COLO668 (cell line): ENCODE measurements at regions not wholly inside any gene's neighbourhood (a gene's known extent, or its start where the extent isn't known, plus 50 kb on each side); places are given as distances from the start of the nearest gene placed in this dataset.
A peak's percentile ranks its signal among the peaks of the same experiment; 100 is the strongest.

ENCODE experiments used
- DNase-seq: peaks from one replicate; lab custom pipeline; 2025; ENCODE audit not compliant: unreplicated experiment; lab: John Stamatoyannopoulos, UW

DNA sequence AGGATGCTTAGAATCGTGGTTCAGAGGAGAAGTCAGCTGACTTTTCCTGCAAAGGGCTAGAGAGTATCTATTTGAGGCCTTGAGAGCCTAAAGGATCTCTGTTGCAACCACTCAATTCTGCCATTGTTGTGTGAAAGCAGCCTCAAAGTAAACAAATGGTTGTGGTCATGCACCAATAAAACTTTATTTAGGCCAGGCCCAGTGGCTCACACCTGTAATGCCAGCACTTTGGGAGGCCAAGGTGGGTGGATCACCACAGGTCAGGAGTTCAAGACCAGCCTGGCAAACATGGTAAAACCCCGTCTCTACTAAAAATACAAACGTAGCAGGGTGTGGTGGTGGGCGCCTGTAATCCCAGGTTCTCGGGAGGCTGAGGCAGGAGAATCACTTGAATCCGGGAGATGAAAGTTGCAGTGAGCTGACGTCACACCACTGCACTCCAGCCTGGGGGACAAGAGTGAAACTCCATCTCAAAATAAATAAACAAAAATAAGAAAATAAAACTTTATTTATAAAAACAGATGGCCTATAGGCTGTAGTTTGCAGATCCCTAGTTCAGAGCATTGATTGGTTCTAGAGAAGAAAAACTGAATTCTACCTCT, 135.9 kb upstream of the KLF4 start:
- DNase-seq = no peak

- DNase-seq = no peak
Measured at GRCh38 chr9:107624234-107624948, 134.8 kb upstream of the KLF4 start.

DNA sequence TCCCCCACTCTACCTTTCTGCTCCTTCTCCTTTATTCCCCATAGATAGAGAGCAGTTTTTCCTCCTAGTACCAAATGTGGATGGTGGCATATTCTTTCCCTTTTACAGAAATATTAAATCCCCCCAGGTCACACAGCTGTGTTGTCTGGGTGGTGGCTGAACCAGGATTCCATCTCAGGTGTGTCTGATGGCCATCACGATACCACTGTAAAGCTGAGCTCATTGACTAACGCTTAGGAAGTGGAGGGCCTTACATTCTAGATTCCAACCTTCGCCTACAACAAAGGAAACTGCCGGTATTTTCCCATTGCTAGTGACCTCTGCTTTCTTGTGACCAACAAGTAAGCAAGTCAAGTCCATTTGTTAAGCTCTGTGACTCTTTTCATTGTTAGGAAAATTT, 131.9 kb upstream of the KLF4 start:
- no peak for DNase-seq

- no peak for DNase-seq
Measured at GRCh38 chr9:107620801-107621200, 131.2 kb upstream of the KLF4 start.

DNA sequence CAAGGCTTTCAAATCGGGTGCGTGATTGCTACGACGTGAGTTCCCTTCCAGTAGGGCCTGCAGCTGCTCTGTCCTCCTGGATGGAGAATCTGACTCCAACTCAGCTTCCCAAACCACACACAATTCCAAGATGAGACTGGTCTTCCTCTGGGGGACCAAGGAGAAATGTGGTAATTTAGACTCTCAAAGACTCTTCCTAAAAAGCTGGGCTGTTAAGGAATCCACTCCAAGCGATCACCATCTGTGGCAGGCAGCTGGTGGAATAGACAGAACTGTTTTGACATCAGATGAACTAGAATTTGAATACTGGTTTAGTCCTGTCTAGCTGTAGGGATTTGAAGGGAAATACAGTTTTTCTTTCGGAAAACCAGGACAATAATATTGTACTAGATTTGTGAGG, 130.7 kb upstream of the KLF4 start:
- no peak for DNase-seq

GRCh38 chr9:107615321-107615720, 125.8 kb upstream of the KLF4 start:
- DNase-seq = no peak

GRCh38 chr9:107614765-107615164, 125.2 kb upstream of the KLF4 start:
- no peak for DNase-seq

- DNase-seq = peak; percentile 55
Measured at GRCh38 chr9:107613321-107613720, 123.8 kb upstream of the KLF4 start.

- DNase-seq = no peak
Measured at GRCh38 chr9:107612136-107612535, 122.6 kb upstream of the KLF4 start.

DNA sequence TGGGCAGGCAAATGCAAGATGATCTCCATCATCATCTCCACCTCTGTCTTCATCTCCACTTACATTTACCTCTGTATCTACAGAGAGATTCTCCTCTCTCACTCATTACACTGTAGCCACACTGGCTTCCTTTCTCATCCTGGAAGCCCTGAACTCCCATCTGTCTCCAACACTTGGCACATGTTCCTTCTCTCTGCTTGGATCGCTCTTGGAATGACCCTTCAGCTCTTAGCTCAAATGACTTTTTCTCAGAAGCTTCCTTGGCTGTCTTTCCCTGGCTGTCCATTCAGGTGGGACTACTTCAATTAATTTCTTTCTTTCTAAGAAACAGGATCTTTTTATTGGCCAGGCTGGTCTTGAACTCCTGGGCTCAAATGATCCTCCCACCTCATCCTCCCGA, 120.0 kb upstream of the KLF4 start:
- DNase-seq = no peak

- no peak for DNase-seq
Measured at GRCh38 chr9:107606149-107606790, 116.7 kb upstream of the KLF4 start.

DNA sequence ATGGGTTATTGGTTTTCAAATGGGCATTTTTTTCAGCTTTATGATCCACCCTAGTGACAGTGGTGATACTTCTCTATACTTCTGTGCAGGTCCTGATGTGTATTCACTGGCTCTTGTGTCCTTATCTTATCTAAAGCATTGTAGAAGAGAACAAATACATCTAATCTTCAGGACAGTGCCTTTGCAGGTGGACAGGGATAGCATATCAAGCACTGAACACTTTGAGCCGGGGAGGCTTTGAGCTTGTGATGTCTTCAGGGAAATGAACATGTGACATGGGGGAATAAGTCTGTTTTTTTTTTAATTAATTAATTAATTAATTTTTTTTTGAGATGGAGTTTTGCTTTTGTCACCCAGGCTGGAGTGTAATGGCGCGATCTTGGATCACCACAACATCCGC, 115.5 kb upstream of the KLF4 start:
- no peak for DNase-seq

DNA sequence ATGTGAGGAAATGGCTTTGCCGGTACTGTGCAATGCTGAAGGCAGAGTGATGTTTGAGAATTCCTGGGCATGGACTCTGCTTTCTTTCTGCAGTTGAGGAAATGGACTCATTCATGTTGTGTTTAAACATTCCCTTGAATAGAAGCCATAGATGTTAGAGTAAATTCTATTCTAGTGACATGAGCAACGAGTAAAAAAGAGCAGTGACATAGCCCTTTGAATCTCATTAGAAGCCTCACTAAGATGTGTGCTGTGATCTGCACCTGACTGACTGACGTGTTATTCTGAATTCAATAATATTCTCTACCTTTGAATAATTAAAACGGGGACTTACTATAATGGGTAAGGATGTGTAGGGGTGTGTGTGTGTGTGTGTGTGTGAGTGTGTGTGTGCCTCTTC, 113.7 kb upstream of the KLF4 start:
- no peak for DNase-seq

DNA sequence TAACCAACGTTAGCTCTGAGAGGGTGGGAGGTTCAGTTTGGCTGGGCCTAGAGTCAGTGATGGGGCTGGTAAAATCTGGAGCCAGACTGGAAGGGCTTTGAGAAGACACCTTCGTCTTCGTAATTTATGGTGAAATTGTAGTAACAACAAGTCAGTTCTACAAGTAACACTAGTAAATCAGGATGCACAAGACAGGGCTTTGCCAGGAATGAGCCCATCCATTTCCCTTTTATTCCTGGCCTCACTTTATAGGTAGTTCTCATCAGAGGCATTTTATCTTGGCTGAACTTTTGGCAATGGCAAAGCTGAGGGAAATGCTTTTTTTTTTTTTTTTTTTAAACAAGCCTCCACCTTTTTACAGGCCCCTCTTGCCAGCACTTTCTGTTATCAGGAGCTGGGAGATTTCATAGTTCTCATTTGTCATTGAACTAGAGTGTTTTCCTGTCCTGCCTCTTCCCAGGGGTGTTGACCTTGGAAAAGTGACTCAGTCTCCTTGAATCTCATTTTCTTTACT, 110.5 kb upstream of the KLF4 start:
- DNase-seq = no peak

DNA sequence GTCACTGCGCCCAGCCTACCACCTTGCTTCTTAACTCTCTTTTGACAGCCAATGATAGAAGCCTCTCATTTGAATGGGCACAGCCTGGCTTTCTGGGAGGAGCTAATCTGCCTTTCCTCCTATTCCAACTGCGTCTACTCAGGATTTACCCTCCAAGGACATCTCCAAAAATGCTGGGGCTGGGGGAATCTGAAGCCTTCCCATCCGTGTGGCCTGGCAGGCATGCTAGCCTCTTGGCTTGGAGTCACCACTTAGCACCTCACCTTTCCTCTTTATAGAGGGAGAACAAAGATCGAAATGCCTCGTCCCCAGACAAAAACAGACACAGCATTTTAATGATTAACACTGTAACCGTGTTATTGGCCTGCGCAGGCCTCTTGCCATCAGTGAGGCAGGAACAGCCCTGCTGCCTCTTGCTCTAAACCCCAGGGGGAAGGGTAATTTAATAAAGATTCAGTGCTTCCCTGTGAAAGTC, 108.2 kb upstream of the KLF4 start:
- no peak for DNase-seq

- DNase-seq = no peak
Measured at GRCh38 chr9:107594908-107595530, 105.5 kb upstream of the KLF4 start.

- DNase-seq = no peak
Measured at GRCh38 chr9:107593224-107593870, 103.8 kb upstream of the KLF4 start.

DNA sequence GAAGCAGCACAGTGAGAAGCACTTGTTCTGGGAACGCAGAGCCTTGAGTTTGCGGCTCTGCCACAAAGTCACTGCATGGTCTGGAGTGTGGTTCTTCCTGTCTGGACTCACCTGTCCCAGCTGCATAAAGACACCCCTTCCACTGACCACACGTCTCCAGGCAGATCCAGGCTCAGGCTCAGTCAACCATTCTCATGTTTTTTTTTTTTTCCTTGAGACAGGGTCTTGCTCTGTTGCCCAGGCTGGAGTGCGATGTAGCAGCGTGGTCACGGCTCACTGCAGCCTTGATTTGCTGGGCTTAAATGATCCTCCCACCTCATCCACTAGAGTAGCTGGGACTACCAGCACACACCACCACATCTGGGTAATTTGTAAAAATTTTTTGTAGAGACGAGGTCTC, 102.9 kb upstream of the KLF4 start:
- DNase-seq = no peak

GRCh38 chr9:107591781-107592180, 102.2 kb upstream of the KLF4 start:
- DNase-seq = no peak

DNA sequence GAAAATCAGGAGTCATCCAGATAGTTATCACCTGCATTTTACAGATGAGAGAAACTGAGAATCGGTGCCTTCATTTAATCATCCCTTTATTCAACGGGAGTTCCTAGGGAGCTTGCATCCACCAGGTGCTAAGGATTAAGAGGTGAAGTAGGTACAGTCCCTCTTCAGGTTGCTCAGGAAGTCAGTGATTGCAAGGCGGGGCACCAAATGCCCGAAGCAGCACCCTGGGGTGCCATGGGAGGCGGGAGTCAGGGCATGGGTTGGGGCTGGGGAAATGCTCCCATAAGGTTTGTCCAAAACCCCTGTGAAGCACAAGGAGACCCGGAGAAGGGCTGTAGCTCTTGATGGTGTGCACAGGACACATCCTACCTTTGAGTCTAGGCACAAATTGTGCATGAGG, 98.8 kb upstream of the KLF4 start:
- no peak for DNase-seq
